GM13977 (cell line): ENCODE measurements at regions not wholly inside any gene's neighbourhood (a gene's known extent, or its start where the extent isn't known, plus 50 kb on each side); places are given as distances from the start of the nearest gene placed in this dataset.

ENCODE experiments used
- DNase-seq: peaks from one replicate; pipeline ENCODE4 v3.0.0; 2012; ENCODE audit warnings: low spot score
- in situ Hi-C: fragments of 300-500 bp; cut with MboI; formaldehyde crosslinking; loops from one replicate; pipeline ENCODE4 v1.12.0; 2022; ENCODE audit warnings: low sequenced_read_pairs, low pct_unique_long_range_greater_than_20kb, mixed read lengths, inconsistent platforms; ENCODE audit not compliant: unreplicated experiment
- TF ChIP-seq, protein P1 (sequence below): IDR thresholded peaks from 2 replicates; pipeline ENCODE4 v1.5.1; 2012; ENCODE audit warnings: mild to moderate bottlenecking, control low read depth; ENCODE audit not compliant: insufficient read depth; ENCODE audit errors: extremely low read depth, missing control alignments

DNA sequence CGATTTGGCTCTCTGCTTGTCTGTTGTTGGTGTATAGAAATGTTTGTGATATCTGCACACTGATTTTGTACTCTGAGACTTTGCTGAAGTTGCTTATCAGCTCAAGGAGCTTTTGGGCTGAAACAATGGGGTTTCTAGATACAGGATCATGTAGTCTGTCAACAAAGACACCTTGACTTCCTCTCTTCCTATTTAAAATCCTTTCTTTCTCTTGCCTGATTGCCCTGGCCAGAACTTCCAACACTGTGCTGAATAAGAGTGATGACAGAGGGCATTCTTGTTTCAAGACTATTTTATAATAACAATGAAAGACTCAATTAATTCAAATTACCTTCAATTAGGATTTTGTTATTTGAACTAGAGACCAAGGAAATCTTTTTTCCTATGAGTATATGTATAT lies 692.5 kb downstream of the PRR16 start:
- in situ Hi-C loops: no loop called here
- TF ChIP-seq, protein P1, sequence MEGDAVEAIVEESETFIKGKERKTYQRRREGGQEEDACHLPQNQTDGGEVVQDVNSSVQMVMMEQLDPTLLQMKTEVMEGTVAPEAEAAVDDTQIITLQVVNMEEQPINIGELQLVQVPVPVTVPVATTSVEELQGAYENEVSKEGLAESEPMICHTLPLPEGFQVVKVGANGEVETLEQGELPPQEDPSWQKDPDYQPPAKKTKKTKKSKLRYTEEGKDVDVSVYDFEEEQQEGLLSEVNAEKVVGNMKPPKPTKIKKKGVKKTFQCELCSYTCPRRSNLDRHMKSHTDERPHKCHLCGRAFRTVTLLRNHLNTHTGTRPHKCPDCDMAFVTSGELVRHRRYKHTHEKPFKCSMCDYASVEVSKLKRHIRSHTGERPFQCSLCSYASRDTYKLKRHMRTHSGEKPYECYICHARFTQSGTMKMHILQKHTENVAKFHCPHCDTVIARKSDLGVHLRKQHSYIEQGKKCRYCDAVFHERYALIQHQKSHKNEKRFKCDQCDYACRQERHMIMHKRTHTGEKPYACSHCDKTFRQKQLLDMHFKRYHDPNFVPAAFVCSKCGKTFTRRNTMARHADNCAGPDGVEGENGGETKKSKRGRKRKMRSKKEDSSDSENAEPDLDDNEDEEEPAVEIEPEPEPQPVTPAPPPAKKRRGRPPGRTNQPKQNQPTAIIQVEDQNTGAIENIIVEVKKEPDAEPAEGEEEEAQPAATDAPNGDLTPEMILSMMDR: no peak
- no peak for DNase-seq

GRCh38 chr5:121158451-121158850 lies 693.2 kb upstream of the FTMT start:
- in situ Hi-C loops: no loop called here
- DNase-seq: no peak
- TF ChIP-seq, protein P1: no peak

DNA sequence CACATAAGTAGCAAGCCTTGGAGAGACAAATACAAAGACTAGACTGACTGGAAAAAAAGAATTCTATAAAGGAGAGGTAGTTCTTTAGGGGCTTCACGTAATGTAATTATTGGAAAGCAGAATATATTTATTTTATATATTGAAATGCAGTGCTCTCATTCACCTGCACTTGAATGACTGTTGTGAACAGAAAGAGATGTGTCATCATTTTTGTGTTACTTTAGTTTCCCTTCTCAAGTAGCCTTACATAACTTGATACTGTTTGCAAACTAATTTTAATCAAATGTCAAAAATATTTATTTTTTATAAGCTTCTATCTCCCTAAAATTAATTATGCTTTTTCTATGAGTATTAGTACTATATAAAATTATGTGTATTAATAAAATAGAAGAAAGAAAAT lies 691.1 kb upstream of the FTMT start:
- in situ Hi-C loops: no loop called here

GRCh38 chr5:121164632-121165031 lies 687.0 kb upstream of the FTMT start:
- DNase-seq: no peak
- in situ Hi-C loops: no loop called here
- TF ChIP-seq, protein P1: no peak

More for the DNA sequence above, 691.1 kb upstream of the FTMT start:
- TF ChIP-seq, protein P1: no peak
- no peak for DNase-seq

DNA sequence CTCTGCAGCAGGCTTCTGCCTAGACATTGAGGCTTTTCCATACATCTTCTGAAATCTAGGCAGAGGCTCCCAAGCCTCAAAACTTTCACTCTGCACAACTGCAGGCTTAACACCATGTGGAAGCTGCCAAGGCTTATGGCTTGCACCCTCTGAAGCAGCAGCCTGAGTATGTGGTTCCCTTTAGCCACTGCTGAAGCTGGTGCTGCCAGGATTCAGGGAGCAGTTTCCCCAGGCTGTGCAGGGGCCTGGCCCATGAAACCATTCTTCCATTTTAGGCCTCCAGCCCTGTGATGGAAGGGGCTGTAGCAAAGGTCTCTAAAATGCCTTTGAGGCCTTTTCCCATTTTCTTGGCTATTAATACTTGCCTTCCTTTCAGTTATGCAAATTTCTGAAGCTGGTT lies 680.3 kb upstream of the FTMT start:
- DNase-seq: no peak
- in situ Hi-C loops: no loop called here
- TF ChIP-seq, protein P1: no peak

- TF ChIP-seq, protein P1: no peak
- in situ Hi-C loops: no loop called here
- DNase-seq: no peak
Measured at GRCh38 chr5:121171834-121172233, 679.8 kb upstream of the FTMT start.

DNA sequence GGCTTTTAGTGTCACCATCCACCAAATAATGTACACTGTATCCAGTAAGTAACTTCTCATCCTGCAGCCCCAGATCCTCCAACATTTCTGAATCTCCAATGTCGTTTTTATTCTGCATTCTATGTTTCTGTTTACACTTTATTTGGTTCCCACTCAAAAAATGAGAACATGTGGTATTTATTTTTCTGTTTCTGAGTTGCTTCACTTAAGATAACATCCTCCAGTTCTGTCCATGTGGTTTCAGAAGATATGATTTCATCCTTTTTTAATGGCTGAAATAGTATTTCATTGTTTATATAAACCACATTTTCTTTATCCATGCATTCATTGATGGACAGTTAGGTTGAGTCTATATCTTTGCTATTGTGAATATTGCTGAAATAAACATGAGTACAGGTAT lies 677.3 kb upstream of the FTMT start:
- no peak for DNase-seq
- TF ChIP-seq, protein P1: no peak
- in situ Hi-C loops: no loop called here
